NT2/D1 (cell line): ENCODE measurements at regions not wholly inside any gene's neighbourhood (a gene's known extent, or its start where the extent isn't known, plus 50 kb on each side); places are given as distances from the start of the nearest gene placed in this dataset.

Source experiments
- SUZ12 ChIP-seq: IDR thresholded peaks from 2 replicates; pipeline ENCODE4 v1.6.1; 2011; ENCODE audit not compliant: insufficient read length, insufficient read depth; ENCODE audit errors: extremely low read depth
- YY1 ChIP-seq: IDR thresholded peaks from 2 replicates; pipeline ENCODE4 v1.6.1; 2011; ENCODE audit not compliant: insufficient read length, insufficient read depth

- no peak for TF ChIP-seq SUZ12
- TF ChIP-seq YY1: no peak
Measured at GRCh38 chr6:16993396-16993795, 108.5 kb upstream of the STMND1 start.
